ENCODE measurements at regions not wholly inside any gene's neighbourhood (a gene's known extent, or its start where the extent isn't known, plus 50 kb on each side); places are given as distances from the start of the nearest gene placed in this dataset.

DNA sequence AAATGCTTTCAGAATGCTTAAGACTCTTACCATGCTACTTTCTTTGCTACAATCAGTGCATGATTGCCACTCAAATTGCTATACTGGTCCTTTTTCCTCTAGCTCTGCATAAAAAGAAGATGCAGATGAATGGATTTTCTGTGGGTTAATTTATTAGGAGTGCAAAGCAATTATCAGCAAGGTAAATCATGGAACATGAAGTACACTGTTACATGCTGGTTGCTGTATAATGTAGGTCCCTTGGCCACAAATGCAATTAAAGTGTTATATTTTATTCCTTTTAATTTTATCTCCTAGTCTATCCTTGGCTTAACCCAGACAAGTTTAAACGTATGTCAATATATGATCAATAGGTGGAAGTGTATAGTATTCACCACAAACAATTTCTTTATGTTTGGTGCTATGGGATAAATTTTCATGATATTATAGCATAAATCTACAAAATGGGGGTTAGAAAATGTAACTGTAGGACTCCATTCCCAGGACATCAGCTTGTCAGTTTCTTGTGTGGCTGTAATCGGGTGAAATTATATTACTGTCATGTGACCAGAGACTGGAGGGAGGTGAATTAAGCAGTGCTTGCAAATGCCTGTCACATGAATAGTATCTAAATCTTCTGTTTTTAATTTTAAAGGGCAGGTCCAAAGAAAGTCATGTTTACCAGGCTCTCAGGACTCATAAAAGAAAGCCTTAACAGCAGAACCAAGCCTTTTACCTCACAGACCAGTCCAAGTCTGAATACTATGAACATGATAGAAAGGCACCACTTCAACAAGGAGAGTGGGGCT, 176.9 kb upstream of the ID4 start:
- TF ChIP-seq SMC3 (IDR thresholded peaks at IDR 0.05; ENCODE audit: low read depth, low read length) (no peak), MXI1 (IDR thresholded peaks at IDR 0.05; ENCODE audit: borderline replicate concordance, low read depth, low read length) (no peak), RFX5 (IDR thresholded peaks at IDR 0.05; ENCODE audit: low read depth, low read length) (no peak), CHD1 (IDR thresholded peaks at IDR 0.05; ENCODE audit: low read depth, low read length) (no peak), MAZ (IDR thresholded peaks at IDR 0.05; ENCODE audit: borderline replicate concordance, low read depth, low read length) (no peak), RAD21 (IDR thresholded peaks at IDR 0.05; ENCODE audit: low read length) (no peak), CEBPB (IDR thresholded peaks at IDR 0.05; ENCODE audit: low read depth, low read length) (no peak), NFE2L2 (IDR thresholded peaks at IDR 0.05; ENCODE audit: low read depth, low read length) (no peak)
- TF ChIP-seq, protein P1, sequence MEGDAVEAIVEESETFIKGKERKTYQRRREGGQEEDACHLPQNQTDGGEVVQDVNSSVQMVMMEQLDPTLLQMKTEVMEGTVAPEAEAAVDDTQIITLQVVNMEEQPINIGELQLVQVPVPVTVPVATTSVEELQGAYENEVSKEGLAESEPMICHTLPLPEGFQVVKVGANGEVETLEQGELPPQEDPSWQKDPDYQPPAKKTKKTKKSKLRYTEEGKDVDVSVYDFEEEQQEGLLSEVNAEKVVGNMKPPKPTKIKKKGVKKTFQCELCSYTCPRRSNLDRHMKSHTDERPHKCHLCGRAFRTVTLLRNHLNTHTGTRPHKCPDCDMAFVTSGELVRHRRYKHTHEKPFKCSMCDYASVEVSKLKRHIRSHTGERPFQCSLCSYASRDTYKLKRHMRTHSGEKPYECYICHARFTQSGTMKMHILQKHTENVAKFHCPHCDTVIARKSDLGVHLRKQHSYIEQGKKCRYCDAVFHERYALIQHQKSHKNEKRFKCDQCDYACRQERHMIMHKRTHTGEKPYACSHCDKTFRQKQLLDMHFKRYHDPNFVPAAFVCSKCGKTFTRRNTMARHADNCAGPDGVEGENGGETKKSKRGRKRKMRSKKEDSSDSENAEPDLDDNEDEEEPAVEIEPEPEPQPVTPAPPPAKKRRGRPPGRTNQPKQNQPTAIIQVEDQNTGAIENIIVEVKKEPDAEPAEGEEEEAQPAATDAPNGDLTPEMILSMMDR (conservative IDR thresholded peaks at IDR 0.05; ENCODE audit: low read depth, low read length), result no peak
- TF ChIP-seq, protein P2, sequence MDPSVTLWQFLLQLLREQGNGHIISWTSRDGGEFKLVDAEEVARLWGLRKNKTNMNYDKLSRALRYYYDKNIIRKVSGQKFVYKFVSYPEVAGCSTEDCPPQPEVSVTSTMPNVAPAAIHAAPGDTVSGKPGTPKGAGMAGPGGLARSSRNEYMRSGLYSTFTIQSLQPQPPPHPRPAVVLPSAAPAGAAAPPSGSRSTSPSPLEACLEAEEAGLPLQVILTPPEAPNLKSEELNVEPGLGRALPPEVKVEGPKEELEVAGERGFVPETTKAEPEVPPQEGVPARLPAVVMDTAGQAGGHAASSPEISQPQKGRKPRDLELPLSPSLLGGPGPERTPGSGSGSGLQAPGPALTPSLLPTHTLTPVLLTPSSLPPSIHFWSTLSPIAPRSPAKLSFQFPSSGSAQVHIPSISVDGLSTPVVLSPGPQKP (IDR thresholded peaks at IDR 0.05; ENCODE audit: borderline replicate concordance, low read depth, low read length), result no peak
- TF ChIP-seq, protein P3, sequence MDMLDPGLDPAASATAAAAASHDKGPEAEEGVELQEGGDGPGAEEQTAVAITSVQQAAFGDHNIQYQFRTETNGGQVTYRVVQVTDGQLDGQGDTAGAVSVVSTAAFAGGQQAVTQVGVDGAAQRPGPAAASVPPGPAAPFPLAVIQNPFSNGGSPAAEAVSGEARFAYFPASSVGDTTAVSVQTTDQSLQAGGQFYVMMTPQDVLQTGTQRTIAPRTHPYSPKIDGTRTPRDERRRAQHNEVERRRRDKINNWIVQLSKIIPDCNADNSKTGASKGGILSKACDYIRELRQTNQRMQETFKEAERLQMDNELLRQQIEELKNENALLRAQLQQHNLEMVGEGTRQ (IDR thresholded peaks at IDR 0.05; ENCODE audit: low read depth, low read length), result no peak
- H3K9ac ChIP-seq (ENCODE audit: low read depth, low read length), result no peak overlapping the region
- H3K23ac ChIP-seq (ENCODE audit: low read depth, low read length), result no peak overlapping the region
- in situ Hi-C loops (cut with MboI; ENCODE audit: low sequenced_read_pairs) (no loop called here), intact Hi-C loops (cut with micrococcal nuclease) (no loop called here), dilution Hi-C loops (cut with HindIII; ENCODE audit: low sequenced_read_pairs, unreplicated experiment) (no loop called here)
- H4K5ac ChIP-seq (ENCODE audit: low read depth, low read length), result no peak overlapping the region
- ATAC-seq (ENCODE audit: low read depth) (no peak), DNase-seq (no peak)
- H4K20me1 ChIP-seq (ENCODE audit: insufficient read depth, low read length), result no peaks in the 10 kb centered on the region
- no peaks in the 10 kb centered on the region for H3K36me3 ChIP-seq (ENCODE audit: control insufficient read depth, insufficient read depth, low read length)
- no peak overlapping the region for H3K18ac ChIP-seq (ENCODE audit: low read depth, low read length)
- no peaks in the 10 kb centered on the region for H3K9me1 ChIP-seq (ENCODE audit: insufficient read depth, low read length)
- no peak overlapping the region for H2BK120ac ChIP-seq (ENCODE audit: low read depth, low read length)
- H3K27ac ChIP-seq (ENCODE audit: insufficient read depth, low read length), result no peak overlapping the region
- H3K4me1 ChIP-seq (ENCODE audit: control insufficient read depth, insufficient read depth, low read length), result no peaks in the 10 kb centered on the region
- H2BK20ac ChIP-seq (ENCODE audit: low read depth, low read length), result no peak overlapping the region
- H2BK5ac ChIP-seq (ENCODE audit: low read depth, low read length, poor library complexity, severe bottlenecking), result no peak overlapping the region
- POLR2A ChIA-PET (ENCODE audit: unreplicated experiment), result no interaction called here
- no peak overlapping the region for H3K4ac ChIP-seq (ENCODE audit: low read depth, low read length)
- BruUV-seq (replicated peaks), result no TSS peak
- no peak overlapping the region for H2AK9ac ChIP-seq (replicated peaks; ENCODE audit: low read depth, low read length, poor library complexity)
- no peak overlapping the region for H3K56ac ChIP-seq (ENCODE audit: extremely low read depth, insufficient read depth, low read length)
- H3K27me3 ChIP-seq (ENCODE audit: control insufficient read depth, insufficient read depth, low read length), result no peaks in the 10 kb centered on the region; the same call in 1 of the 2 replicates
- H2AK5ac ChIP-seq (ENCODE audit: low read depth, low read length), result no peak overlapping the region
- no peak overlapping the region for H2BK15ac ChIP-seq (ENCODE audit: low read depth, low read length)
- no peak overlapping the region for H3K14ac ChIP-seq (replicated peaks; ENCODE audit: low read depth, low read length)
- no peak overlapping the region for H3K4me2 ChIP-seq (ENCODE audit: low read depth, low read length)
- H4K8ac ChIP-seq (ENCODE audit: low read depth in 2 of 2, low read length in 2 of 2), result no peak overlapping the region
- WGBS, 2 experiments (ENCODE audit: extremely low coverage in 2 of 2, insufficient read length in 1 of 2), result no CpG with 5 or more reads among the region's 2 CpGs
- H2AFZ ChIP-seq (replicated peaks; ENCODE audit: low read length, poor library complexity), result no peak overlapping the region
- H3K4me3 ChIP-seq (ENCODE audit: insufficient read depth, low read depth, low read length), result no peak overlapping the region
- H3K9me3 ChIP-seq (ENCODE audit: control insufficient read depth, insufficient read depth, low read length), result no peaks in the 10 kb centered on the region
- H3K79me1 ChIP-seq (ENCODE audit: low read depth in 1 of 2, low read length in 2 of 2), result no peaks in the 10 kb centered on the region
- CTCF ChIA-PET, result interaction anchor here (0.7 kb wide), 1 partner anchor 144 kb away, joined by 3 read pairs; no protein-coding TSS in a partner anchor
- H4K91ac ChIP-seq (ENCODE audit: insufficient read depth, low read depth, low read length), result no peak overlapping the region

Data from IMR-90 (cell line).